GM13977 (cell line): ENCODE measurements at regions not wholly inside any gene's neighbourhood (a gene's known extent, or its start where the extent isn't known, plus 50 kb on each side); places are given as distances from the start of the nearest gene placed in this dataset.

ENCODE experiments used
- DNase-seq: peaks from one replicate; pipeline ENCODE4 v3.0.0; 2012; ENCODE audit warnings: low spot score
- CTCF ChIP-seq: IDR thresholded peaks from 2 replicates; pipeline ENCODE4 v1.5.1; 2012; ENCODE audit warnings: mild to moderate bottlenecking, control low read depth; ENCODE audit not compliant: insufficient read depth; ENCODE audit errors: extremely low read depth, missing control alignments
- in situ Hi-C: fragments of 300-500 bp; cut with MboI; formaldehyde crosslinking; loops from one replicate; pipeline ENCODE4 v1.12.0; 2022; ENCODE audit warnings: low sequenced_read_pairs, low pct_unique_long_range_greater_than_20kb, mixed read lengths, inconsistent platforms; ENCODE audit not compliant: unreplicated experiment

- no peak for DNase-seq
- in situ Hi-C loops, result no loop called here
- no peak for TF ChIP-seq CTCF
Observed at GRCh38 chr5:89072842-89073672, 190.1 kb upstream of the MEF2C start.

GRCh38 chr5:89071941-89072331 is 189.0 kb upstream of the MEF2C start:
- TF ChIP-seq CTCF, result no peak
- in situ Hi-C loops, result no loop called here
- DNase-seq, result peak; percentile 20

GRCh38 chr5:89071101-89071940 is 188.3 kb upstream of the MEF2C start:
- TF ChIP-seq CTCF, result no peak
- in situ Hi-C loops, result no loop called here
- peak; percentile 15 for DNase-seq

- no peak for DNase-seq
- TF ChIP-seq CTCF, result no peak
- in situ Hi-C loops, result no loop called here
Observed at GRCh38 chr5:89069591-89069990, 186.6 kb upstream of the MEF2C start.

- DNase-seq, result no peak
- in situ Hi-C loops, result no loop called here
- TF ChIP-seq CTCF, result no peak
Observed at GRCh38 chr5:89067362-89067761, 184.4 kb upstream of the MEF2C start.

- no peak for TF ChIP-seq CTCF
- in situ Hi-C loops, result no loop called here
- peak; percentile 28 for DNase-seq
Observed at GRCh38 chr5:89065919-89066318, 182.9 kb upstream of the MEF2C start.
